M059J (cell line): ENCODE measurements at regions not wholly inside any gene's neighbourhood (a gene's known extent, or its start where the extent isn't known, plus 50 kb on each side); places are given as distances from the start of the nearest gene placed in this dataset.
A peak's percentile ranks its signal among the peaks of the same experiment; 100 is the strongest.

Experiments used
- DNase-seq: peaks from one replicate; pipeline ENCODE4 v3.0.0-alpha.2; 2012; ENCODE audit warnings: low read depth

DNA sequence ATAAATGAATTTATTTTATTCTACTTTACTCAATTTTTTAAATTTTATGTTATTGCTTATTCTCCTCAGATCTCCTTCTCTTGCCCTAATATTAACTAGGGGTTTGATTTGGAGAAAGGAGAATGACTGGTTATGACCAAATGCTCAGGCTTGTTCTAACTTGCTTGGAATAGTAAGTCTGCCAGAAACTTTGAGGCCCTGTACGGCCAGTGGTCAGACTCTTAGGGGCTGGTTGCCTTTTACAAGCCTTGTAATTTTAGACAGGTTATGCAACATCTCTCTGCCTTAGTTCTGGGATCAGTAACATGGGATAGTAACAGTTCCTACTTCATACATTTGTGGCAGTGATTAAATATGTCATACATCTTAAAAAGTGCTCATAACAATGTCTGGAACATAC lies 279.5 kb downstream of the DUSP10 start:
- no peak for DNase-seq

DNA sequence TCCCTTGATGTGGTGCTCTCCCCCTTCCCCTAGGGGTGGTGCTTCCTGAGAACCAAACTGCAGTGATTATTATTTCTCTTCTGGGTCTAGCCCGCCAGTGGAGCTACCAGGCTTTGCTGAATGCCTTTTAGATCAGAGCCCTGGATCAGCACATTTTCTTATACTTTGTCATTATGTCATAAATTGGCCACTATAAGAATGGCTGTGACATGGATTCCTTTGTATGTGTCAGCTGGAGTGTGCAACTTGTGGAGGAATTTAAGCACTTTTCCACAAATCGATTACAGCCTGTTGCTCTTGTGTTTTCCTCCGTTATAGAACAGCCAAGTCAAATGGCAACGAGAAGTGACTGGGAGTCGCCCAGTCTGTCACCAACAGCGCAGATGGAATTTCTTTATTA lies 273.3 kb downstream of the DUSP10 start:
- DNase-seq = no peak

GRCh38 chr1:221469476-221469875 lies 272.4 kb downstream of the DUSP10 start:
- no peak for DNase-seq

DNA sequence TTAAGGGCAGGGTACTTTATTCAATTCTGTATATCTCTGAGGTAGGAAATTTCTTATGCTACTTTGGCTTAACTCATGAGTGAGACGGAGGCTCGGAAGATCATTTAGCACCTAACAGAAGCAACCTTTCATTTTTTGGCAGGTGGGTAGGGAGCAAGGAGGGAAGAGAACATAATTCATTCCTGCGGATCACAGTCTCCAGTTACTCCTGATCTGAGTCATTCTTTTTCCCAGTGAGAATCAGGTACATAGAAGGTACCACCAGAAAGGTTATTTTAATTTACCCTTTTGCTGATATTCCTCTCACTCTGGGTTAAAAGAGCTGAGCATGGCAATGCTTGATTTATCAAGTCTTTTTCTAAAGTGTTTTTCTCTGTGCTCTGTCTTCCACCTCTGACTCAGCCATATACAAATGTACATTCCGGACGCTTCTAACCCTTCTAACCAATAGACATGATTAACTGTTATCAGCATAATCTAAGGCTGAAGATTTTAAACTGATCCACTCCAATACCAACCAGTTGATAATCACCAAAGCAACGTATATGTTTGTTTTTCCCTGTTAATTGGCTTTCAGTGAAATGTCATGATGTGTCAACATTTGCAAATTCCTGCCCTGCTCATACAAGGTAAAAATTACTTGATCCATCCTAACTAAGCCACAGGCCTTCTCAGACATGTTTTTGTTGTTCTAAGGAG lies 271.7 kb downstream of the DUSP10 start:
- DNase-seq = no peak

DNA sequence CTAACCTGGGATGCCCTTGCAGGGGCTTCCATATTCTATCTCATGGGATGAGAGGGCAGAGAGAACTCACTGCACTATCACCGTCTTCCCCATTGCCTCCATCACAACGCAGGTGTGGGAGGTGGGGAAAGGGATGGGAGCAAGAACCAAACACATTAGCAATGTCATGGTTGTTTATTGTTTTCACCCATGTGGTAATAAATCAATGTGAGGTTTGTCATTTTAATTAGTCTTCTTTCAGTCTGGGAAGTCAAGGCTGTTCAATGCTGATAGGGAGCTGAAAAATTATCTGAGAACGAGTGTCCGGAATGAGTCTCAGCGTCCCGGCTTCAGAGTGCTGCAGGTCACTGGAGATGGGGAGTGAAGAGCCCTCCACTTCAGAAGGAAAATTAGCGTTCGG lies 268.5 kb downstream of the DUSP10 start:
- DNase-seq = no peak

- no peak for DNase-seq
These were observed 264.6 kb downstream of the DUSP10 start for GRCh38 chr1:221477252-221477651.

DNA sequence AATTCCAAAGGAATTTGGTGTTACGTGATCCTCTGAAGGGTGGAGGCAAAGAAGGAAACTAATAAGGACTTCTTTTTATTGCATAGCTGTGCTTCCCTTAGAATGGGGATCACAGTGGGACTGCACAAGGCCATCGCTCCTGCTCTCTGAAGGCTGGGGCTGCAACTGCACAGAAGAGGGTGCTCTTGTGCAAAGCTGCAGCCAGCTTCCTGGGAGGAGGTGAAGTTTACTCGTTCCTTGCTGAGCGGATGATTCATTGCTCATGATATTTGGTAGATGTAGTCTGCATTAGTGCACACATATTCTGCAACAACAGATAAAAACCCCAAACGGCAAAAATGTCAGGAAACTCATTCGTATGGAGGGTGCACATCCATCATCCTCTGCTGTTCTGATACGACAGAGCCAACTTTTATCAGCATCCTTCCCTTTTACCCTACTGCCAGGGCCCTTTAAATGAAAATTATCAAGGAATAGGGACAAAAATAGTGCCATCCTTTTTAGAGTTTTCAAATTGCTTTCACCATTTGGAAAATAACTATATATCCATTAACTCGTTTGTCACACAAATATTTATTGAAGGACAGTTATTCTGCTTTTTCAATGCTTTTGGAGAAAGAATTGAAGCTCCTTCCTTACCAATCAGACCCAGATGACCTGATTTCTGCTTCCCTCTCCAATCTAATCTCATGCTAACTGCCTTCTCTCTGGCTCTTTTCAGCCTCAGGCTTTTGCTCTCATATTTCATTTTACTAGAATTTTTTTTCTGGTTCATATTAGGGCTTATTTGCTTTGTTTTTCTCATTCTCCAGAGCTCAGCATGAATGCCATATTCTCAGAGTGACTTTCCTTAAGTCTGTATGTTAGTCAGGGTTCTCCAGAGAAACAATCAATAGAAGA lies 263.6 kb downstream of the DUSP10 start:
- peak; percentile 88 for DNase-seq

- DNase-seq = peak; percentile 95
These were observed 253.9 kb downstream of the DUSP10 start for GRCh38 chr1:221487781-221488524.

- no peak for DNase-seq
These were observed 253.3 kb downstream of the DUSP10 start for GRCh38 chr1:221488550-221488949.

GRCh38 chr1:221494670-221495069 lies 247.2 kb downstream of the DUSP10 start:
- DNase-seq = peak; percentile 55

DNA sequence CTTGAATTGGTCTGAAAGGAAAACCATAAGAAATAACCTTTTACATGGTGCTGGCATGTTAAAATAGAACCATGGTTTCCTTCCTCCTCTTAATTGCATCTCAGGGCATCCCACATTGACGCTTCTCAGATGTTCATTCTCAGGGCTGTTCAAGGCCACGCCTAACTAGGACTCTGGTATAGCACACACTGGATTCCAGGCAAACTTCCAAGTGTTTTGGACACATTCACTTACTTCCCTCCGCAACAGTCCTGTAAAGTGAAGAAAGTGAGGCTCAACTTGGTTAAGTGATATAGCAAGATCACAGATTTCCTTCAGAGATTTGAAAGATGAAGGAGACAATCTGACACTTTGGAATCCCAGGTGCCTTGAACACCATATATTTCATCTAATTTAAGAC lies 244.8 kb downstream of the DUSP10 start:
- DNase-seq = no peak

DNA sequence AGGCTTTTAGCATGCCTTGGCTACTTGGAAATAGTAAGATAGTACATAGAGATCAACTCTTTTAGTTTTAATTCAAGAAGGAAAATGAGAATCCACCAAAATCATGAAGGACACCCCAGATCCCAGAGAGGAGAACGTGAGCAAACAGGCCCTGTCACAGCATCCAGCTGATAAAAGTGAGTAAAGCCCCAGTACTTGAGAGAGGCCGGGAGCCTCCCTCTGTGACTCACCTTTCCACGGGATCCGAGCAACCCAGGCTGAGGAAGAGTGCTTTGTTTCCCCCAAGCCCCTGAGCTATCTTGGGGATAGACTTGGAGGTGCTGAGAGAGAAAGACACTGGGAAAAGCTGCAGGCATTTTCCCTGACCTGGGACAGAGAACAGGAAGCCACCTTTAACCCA lies 238.6 kb downstream of the DUSP10 start:
- no peak for DNase-seq

DNA sequence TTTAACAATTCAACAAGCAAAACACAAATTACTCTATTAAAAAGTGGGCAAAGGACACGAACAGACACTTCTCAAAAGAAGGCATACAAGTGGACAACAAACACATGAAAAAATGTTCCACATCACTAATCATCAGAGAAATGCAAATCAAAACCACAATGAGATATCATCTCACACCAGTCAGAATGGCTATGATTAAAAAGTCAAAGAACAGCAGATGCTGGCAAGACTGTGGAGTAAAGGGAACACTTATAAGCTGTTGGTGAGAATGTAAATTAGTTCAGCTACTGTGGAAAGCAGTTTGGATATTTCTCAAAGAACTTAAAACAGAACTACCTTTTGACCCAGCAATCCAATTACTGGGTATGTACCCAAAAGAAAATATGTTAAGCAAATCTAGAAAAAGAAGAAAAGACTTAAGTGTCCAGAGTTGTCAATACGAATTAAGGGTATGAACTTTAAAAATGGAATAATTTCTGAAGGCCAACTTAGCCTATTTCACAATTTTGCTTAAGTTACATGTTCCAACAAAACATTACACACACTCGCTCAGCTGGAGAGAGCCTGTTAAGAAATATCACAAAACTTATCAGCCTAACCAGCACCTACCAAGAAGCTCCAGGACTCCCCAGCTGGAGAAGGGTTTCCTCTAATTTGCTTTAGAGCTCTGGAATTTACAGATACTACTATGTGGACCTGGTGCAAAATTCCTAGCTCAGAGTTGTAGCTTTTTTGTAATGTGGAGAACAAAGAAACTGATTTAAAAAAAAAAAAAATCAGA lies 232.1 kb downstream of the DUSP10 start:
- DNase-seq = peak; percentile 51

DNA sequence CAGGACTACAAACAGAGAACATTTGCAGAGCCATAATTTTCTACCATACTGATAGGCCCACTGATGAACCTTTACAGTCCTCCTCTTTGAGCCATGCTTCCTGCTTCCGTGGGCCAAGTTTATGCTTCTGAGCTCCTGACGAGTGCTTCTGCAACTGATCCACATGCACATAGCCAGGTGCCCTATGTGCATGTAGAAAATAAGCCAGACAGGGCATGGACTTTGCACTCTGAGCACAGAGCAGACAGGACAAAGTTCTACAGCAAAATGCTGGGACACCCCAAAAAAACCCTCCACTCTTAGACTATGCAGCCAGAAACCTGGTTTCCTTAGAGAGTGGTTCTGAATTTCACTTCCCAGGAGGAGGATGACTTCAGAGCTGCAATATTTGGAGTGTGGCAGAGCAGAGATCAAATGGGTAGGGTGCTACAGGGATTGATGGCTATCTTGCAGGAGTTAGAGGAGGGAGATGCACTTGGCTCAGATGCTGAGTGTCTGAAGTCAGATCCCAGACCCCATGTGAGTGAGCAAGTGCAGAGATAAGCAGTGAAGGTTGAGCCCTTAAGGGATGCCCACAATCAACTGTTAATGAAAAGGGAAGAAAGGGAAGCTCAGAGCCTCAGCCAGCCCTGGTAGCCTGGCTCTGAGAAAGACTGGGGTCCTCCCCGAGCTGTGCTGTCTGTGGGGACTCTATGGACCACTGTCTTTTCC lies 230.9 kb downstream of the DUSP10 start:
- DNase-seq = no peak

- no peak for DNase-seq
These were observed 230.1 kb downstream of the DUSP10 start for GRCh38 chr1:221511797-221512196.

DNA sequence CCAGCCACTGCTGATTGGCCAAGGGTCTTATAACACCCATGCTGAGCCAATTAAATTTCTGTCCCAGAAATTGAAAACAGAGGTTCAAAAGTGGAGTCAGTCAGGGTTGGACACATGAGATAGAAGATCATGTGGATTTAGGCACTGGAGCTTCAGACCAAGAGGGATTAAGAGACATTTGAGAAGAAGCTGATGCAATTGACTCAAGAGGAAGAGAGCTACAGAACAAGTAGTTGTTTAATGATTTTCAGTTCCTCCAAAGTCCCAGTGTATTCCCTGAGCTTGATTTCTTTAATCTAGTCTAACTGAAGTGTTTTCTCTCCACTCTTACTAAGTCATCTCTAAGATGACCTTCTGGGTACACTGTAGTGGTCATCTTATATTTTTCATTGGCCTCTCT lies 227.1 kb downstream of the DUSP10 start:
- DNase-seq = no peak

DNA sequence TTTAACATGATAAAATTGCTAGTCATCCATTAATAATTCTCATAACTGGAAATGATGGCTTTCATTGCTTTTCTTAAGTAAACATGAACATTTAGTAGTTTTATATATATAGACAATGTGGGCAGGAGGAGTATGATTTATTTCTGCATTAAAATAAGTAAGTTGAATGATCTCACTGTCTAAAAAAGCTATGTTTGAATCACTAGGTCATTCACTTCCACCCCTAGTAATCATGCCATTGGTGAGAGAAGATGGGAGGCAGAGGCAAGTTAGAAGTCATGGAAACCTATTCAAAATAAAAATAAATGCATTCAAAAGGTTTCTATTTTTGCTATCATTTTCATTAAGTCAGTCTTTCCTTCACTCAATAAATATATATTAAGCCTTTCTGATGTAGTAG lies 226.4 kb downstream of the DUSP10 start:
- DNase-seq = no peak

- DNase-seq = no peak
These were observed 223.9 kb downstream of the DUSP10 start for GRCh38 chr1:221517961-221518360.

GRCh38 chr1:221520250-221520649 lies 221.6 kb downstream of the DUSP10 start:
- no peak for DNase-seq

GRCh38 chr1:221521686-221522085 lies 220.2 kb downstream of the DUSP10 start:
- DNase-seq = no peak

DNA sequence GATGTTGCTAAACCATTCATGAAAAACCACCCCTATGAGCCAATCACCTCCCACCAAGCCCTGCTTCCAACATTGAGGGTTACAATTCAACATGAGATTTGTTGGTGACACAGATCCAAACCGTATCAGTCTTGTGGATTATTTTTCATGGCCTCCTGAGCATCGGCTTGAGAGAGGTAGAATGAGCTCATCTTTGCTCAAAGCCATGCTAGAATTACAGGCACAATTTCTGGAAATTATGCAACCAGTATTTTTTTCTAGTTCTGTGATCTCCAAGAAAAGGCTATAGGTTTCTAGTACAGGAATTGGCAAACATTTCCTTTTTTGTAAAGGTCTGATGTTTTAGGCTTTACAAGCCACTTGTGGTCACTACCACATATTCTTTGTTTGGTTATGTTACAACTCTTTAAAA lies 219.4 kb downstream of the DUSP10 start:
- peak; percentile 24 for DNase-seq
